ENCODE measurements at regions not wholly inside any gene's neighbourhood (a gene's known extent, or its start where the extent isn't known, plus 50 kb on each side); places are given as distances from the start of the nearest gene placed in this dataset.

DNA sequence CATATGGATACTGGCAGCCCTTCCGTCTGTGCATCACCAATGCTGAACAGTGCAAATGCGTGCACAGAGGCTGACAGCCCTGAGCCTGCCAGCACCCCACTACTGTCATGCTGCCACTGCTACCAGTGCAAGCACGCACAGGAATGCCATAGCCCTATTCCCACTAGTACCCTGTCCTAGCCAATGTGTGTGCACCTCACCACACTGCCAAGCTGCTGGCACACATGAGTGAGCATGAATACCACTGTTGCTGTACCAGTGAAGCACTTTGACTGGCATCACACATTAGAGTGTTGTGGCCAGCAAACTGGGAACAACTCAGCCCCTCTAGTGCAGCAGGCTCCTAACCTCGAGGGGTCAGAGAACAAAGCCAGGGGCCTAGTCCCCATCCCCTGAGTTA, 102.9 kb upstream of the PCDH10 start:
- TF ChIP-seq GATA2 (IDR thresholded peaks at IDR 0.05; ENCODE audit: low read depth, low read length) (no peak), GATA3 (IDR thresholded peaks at IDR 0.05; ENCODE audit: low read depth, low read length) (no peak)

Data from SH-SY5Y (cell line).